GM12878 (cell line): ENCODE measurements at regions not wholly inside any gene's neighbourhood (a gene's known extent, or its start where the extent isn't known, plus 50 kb on each side); places are given as distances from the start of the nearest gene placed in this dataset.
A peak's percentile ranks its signal among the peaks of the same experiment; 100 is the strongest.

Experiments used
- ATAC-seq: fragments of 200-7000 bp; cut with Tn5 transposase; 3 replicates; pipeline ENCODE4 v1.9.1; 2020; ENCODE audit warnings: mild to moderate bottlenecking, moderate library complexity
- BruUV-seq: library from RNA; stranded (reverse); fragments of 400-500 nt; replicated peaks from 2 replicates; lab custom pipeline; 2021; lab: Mats Ljungman, UMichigan
- CTCF ChIA-PET: fragments of 300-600 bp; sonication (Branson Sonifier 250); formaldehyde crosslinking; extraction: SDS; loops from one replicate; lab custom pipeline; 2021; ENCODE audit warnings: inconsistent platforms; lab: Yijun Ruan, JAX
- POLR2A ChIA-PET: fragments of 350-600 bp; formaldehyde crosslinking; extraction: SDS; loops from one replicate; lab custom pipeline; 2021; ENCODE audit warnings: inconsistent platforms; lab: Charles Lee
- RAD21 ChIA-PET: fragments of 300-600 bp; sonication (Branson Sonifier 250); formaldehyde crosslinking; loops from one replicate; lab custom pipeline; 2023; ENCODE audit warnings: antibody characterized with exemption; ENCODE audit not compliant: unreplicated experiment; lab: Charles Lee
- SMC1A ChIA-PET: fragments of 300-600 bp; sonication (Branson Sonifier 250); formaldehyde crosslinking; loops from one replicate; lab custom pipeline; 2023; ENCODE audit not compliant: unreplicated experiment, uncharacterized antibody; lab: Charles Lee
- DNase-seq: peaks from one replicate; pipeline ENCODE4 v3.0.0-alpha.2; 2011; ENCODE audit warnings: low read depth, low spot score
- FAIRE-seq: peaks from 3 replicates; lab custom pipeline; 2011; peaks lifted over from hg19 to GRCh38; lab: Jason Lieb, UNC
- H2AFZ ChIP-seq: 2 replicates; pipeline ENCODE4 v1.6.0; 2011; ENCODE audit warnings: low read depth, low read length, control low read depth; ENCODE audit not compliant: control insufficient read depth
- H3K27ac ChIP-seq: 2 replicates; pipeline ENCODE4 v1.5.1; 2011; ENCODE audit warnings: control low read depth; ENCODE audit not compliant: control insufficient read depth, insufficient read depth
- H3K27me3 ChIP-seq, 2 experiments: replicated peaks in 1 of 2; 2 replicates each; pipeline versions ENCODE4 v1.6.0 to v1.6.1; 2011; ENCODE audit warnings: low read length in 1 of 2; ENCODE audit not compliant: control insufficient read depth in 2 of 2, insufficient read depth in 2 of 2
- H3K36me3 ChIP-seq, 2 experiments: 2 replicates each; pipeline ENCODE4 v1.5.1; 2011; ENCODE audit warnings: low read length in 1 of 2; ENCODE audit not compliant: control insufficient read depth in 2 of 2, insufficient read depth in 2 of 2
- H3K4me1 ChIP-seq: 2 replicates; pipeline ENCODE4 v1.6.1; 2011; ENCODE audit warnings: mild to moderate bottlenecking, low read length, moderate library complexity, mixed read lengths; ENCODE audit not compliant: control insufficient read depth, insufficient read depth
- H3K4me2 ChIP-seq: 2 replicates; pipeline ENCODE4 v1.6.0; 2011; ENCODE audit warnings: control low read depth; ENCODE audit not compliant: control insufficient read depth, insufficient read depth
- H3K4me3 ChIP-seq: fragments of 200-600 bp; sonication (generic); 2 replicates; pipeline ENCODE4 v1.5.1; 2016
- H3K79me2 ChIP-seq: 2 replicates; pipeline ENCODE4 v1.6.0; 2011; ENCODE audit warnings: low read length; ENCODE audit not compliant: control insufficient read depth, insufficient read depth
- H3K9ac ChIP-seq: 2 replicates; pipeline ENCODE4 v1.8.0; 2011; ENCODE audit warnings: low read length, control low read depth, mixed read lengths; ENCODE audit not compliant: control insufficient read depth, insufficient read depth
- H3K9me3 ChIP-seq: replicated peaks from 3 replicates; pipeline ENCODE4 v1.5.1; 2011; ENCODE audit warnings: mild to moderate bottlenecking, low read length; ENCODE audit not compliant: control insufficient read depth, insufficient read depth
- H4K20me1 ChIP-seq: 2 replicates; pipeline ENCODE4 v1.6.0; 2011; ENCODE audit not compliant: control insufficient read depth, insufficient read depth
- SMARCA5 ChIP-seq: fragments of 450-650 bp; IDR thresholded peaks from 2 replicates; pipeline ENCODE4 v1.6.1; 2017; ENCODE audit warnings: mild to moderate bottlenecking
- TCF12 ChIP-seq: IDR thresholded peaks from 2 replicates; pipeline ENCODE4 v1.6.1; 2011; ENCODE audit warnings: low read depth, mild to moderate bottlenecking, low read length
- ZNF217 ChIP-seq: fragments of 450-650 bp; IDR thresholded peaks from 2 replicates; pipeline ENCODE4 v1.6.1; 2017; ENCODE audit warnings: antibody characterized with exemption, mild to moderate bottlenecking
- in situ Hi-C: fragments of 300-500 bp; cut with MboI; formaldehyde crosslinking; loops from 9 replicates; pipeline ENCODE4 v1.14.3; 2018; ENCODE audit warnings: mixed read lengths
- intact Hi-C: fragments of 100-400 bp; cut with micrococcal nuclease; formaldehyde crosslinking; loops from one replicate; pipeline ENCODE4 v1.14.2; 2022; ENCODE audit not compliant: unreplicated experiment
- TF ChIP-seq, protein P1 (sequence below): fragments of 450-650 bp; IDR thresholded peaks from 2 replicates; pipeline ENCODE4 v1.6.1; 2017; ENCODE audit warnings: borderline replicate concordance

DNA sequence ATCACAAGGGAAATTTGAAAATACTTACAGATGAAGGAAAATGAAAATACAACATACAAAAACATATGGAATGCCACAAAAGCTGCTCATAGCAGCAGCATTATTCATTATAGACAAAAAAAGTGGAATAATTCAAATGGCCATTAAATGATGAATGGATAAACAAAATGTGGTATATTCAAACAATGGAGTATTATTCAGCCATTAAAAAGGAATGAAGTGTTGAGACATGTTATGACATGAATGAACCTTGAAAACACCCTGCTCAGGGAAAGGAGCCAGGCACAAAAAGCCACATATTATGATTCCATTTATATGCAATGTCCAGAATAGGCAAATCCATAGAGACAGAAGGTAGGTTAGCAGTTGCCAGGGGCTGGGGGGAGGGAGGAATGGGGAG lies 62.6 kb upstream of the SFMBT2 start:
- ChIA-PET RAD21 (interaction anchor here (0.6 to 1.8 kb wide), 4 partner anchors 8 to 52 kb away, joined by 3 to 7 read pairs (median 4); no protein-coding TSS in a partner anchor), CTCF (interaction anchor here (1.4 to 2.6 kb wide), 2 partner anchors 52 to 55 kb away, joined by 4 to 13 read pairs; no protein-coding TSS in a partner anchor), POLR2A (interaction anchor here (1.1 to 1.9 kb wide), 2 partner anchors 11 to 14 kb away, joined by 3 to 12 read pairs; no protein-coding TSS in a partner anchor), SMC1A (interaction anchor here (0.7 to 3.4 kb wide), 5 partner anchors 11 to 47 kb away, joined by 3 to 21 read pairs (median 4); no protein-coding TSS in a partner anchor)
- FAIRE-seq (no peak), DNase-seq (no peak), ATAC-seq (no peak)
- Histone ChIP-seq H3K4me3 (no peak overlapping the region), H2AFZ (no peak overlapping the region), H3K4me1 (peaks cover 80% of the 10 kb centered on the region), H4K20me1 (no peaks in the 10 kb centered on the region), H3K9ac (no peak overlapping the region), H3K27me3 (no peaks in the 10 kb centered on the region), H3K79me2 (peaks cover 5% of the 10 kb centered on the region), H3K36me3 (no peaks in the 10 kb centered on the region), H3K27ac (peak overlapping the region; percentile 28; the same call in 1 of the 2 replicates)
- in situ Hi-C loops = no loop called here
- no TSS peak for BruUV-seq
- TF ChIP-seq ZNF217 (peak; percentile 51; the same call in 1 of the 2 replicates), SMARCA5 (0 out of 2 replicates have a peak, but pooled peaks have one; percentile 33), TCF12 (no peak)
- TF ChIP-seq, protein P1, sequence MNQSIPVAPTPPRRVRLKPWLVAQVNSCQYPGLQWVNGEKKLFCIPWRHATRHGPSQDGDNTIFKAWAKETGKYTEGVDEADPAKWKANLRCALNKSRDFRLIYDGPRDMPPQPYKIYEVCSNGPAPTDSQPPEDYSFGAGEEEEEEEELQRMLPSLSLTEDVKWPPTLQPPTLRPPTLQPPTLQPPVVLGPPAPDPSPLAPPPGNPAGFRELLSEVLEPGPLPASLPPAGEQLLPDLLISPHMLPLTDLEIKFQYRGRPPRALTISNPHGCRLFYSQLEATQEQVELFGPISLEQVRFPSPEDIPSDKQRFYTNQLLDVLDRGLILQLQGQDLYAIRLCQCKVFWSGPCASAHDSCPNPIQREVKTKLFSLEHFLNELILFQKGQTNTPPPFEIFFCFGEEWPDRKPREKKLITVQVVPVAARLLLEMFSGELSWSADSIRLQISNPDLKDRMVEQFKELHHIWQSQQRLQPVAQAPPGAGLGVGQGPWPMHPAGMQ = no peak
- TF ChIP-seq, all 136 proteins: peak for 2
- Histone ChIP-seq H3K9me3 (peaks cover 11% of the 10 kb centered on the region; the same call in 2 of the 3 replicates), H3K4me2 (no peak overlapping the region)
- intact Hi-C loops = loop anchor here (2.0 to 10.0 kb wide), 4 partner anchors 19 to 1199 kb away; no protein-coding TSS in a partner anchor
